Gastrocnemius medialis (tissue), 4 donors: ENCODE measurements at regions not wholly inside any gene's neighbourhood (a gene's known extent, or its start where the extent isn't known, plus 50 kb on each side); places are given as distances from the start of the nearest gene placed in this dataset.

Source experiments
- ATAC-seq, 2 donors: fragments of 150-250 bp; one replicate each; pipeline ENCODE4 v1.9.1; 2016
- DNase-seq, 2 donors: peaks; one replicate each; pipeline ENCODE4 v3.0.0-alpha.2; 2019
- H3K27ac ChIP-seq, 4 donors: fragments of 200-600 bp; sonication (generic); 1 replicate in 1 of 4; 2 replicates in 3 of 4; pipeline ENCODE4 v1.5.1; 2016 to 2018; ENCODE audit warnings: mild to moderate bottlenecking in 2 of 4, moderate library complexity in 1 of 4
- H3K27me3 ChIP-seq, 3 donors: fragments of 200-600 bp; sonication (generic) in 2 of 3; 1 replicate in 1 of 3; 2 replicates in 2 of 3; pipeline versions ENCODE4 v1.5.1 to v1.6.0; 2016 to 2019; ENCODE audit warnings: mild to moderate bottlenecking in 1 of 3, moderate library complexity in 1 of 3
- H3K36me3 ChIP-seq, 2 donors: fragments of 200-600 bp; sonication (generic) in 1 of 2; one replicate each; pipeline ENCODE4 v1.5.1; 2017 to 2018
- H3K4me1 ChIP-seq, 2 donors: fragments of 200-600 bp; sonication (generic) in 1 of 2; one replicate each; pipeline ENCODE4 v1.5.1; 2016 to 2017; ENCODE audit warnings: mild to moderate bottlenecking in 2 of 2
- H3K4me3 ChIP-seq, 4 donors: fragments of 200-600 bp; sonication (generic) in 3 of 4; 1 replicate in 1 of 4; 2 replicates in 3 of 4; pipeline ENCODE4 v1.5.1; 2016 to 2019; ENCODE audit warnings: mild to moderate bottlenecking in 2 of 4
- H3K9me3 ChIP-seq, 3 donors: fragments of 200-600 bp; sonication (generic) in 2 of 3; 1 replicate in 1 of 3; 2 replicates in 2 of 3; pipeline ENCODE4 v1.5.1; 2016 to 2019
- CTCF ChIP-seq, 5 experiments: fragments of 450-650 bp in 3 of 5; fragments of 200-600 bp in 2 of 5; sonication (generic) in 2 of 5; IDR thresholded peaks in 4 of 5; conservative IDR thresholded peaks in 1 of 5; 1 replicate in 4 of 5; 2 replicates in 1 of 5; pipeline ENCODE4 v1.5.1; 2016 to 2019; ENCODE audit warnings: antibody characterized with exemption in 5 of 5, mild to moderate bottlenecking in 3 of 5, moderate library complexity in 3 of 5
- POLR2A ChIP-seq, 2 donors: fragments of 450-650 bp; IDR thresholded peaks; one replicate each; pipeline ENCODE4 v1.6.1; 2017; ENCODE audit warnings: antibody characterized with exemption in 2 of 2, mild to moderate bottlenecking in 2 of 2, moderate library complexity in 2 of 2
- in situ Hi-C, 4 donors: fragments of 200-750 bp; cut with MboI; loops; one replicate each; pipeline versions ENCODE4 v1.15.0 to v1.8.0; 2017; ENCODE audit warnings: low sequenced_read_pairs in 4 of 4
- intact Hi-C: fragments of 100-400 bp; cut with DNase I; formaldehyde crosslinking; loops from one replicate; pipeline ENCODE4 v1.15.1; 2023; ENCODE audit warnings: low total_unique reads

DNA sequence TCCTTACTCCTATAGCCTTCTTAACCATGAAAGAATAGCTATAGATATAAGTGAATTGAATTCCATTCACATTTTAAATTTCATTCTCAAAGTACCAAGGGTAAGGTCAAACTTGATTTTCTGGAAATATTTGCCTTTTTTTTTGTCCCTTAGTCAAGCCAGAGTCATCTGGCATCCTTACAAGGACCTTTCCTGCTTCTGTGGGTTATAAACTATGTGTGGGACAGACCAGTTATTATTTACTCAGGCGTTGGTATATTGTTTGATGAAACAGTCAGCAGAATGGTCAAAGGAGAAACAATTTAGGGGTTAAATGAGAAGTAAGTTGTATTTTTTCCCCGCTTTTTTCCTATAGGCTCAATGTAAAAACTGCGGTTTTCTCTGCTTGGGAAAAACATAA is 1103.2 kb upstream of the ZEB2 start:
- H3K4me3 ChIP-seq: no peak overlapping the region
- no peaks in the 10 kb centered on the region for H3K9me3 ChIP-seq
- in situ Hi-C loops (no loop called here), intact Hi-C loops (no loop called here)
- no peak overlapping the region for H3K27ac ChIP-seq
- H3K36me3 ChIP-seq: no peaks in the 10 kb centered on the region
- no peaks in the 10 kb centered on the region for H3K4me1 ChIP-seq
- H3K27me3 ChIP-seq: no peaks in the 10 kb centered on the region
- DNase-seq (no peak), ATAC-seq (no peak)
- no peak for TF ChIP-seq POLR2A (IDR thresholded peaks at IDR 0.05)
- TF ChIP-seq CTCF (IDR thresholded peaks at IDR 0.05 in 4 of 5, conservative IDR thresholded peaks at IDR 0.05 in 1 of 5): no peak

- no peak overlapping the region for H3K27ac ChIP-seq
- H3K4me3 ChIP-seq: no peak overlapping the region
- H3K4me1 ChIP-seq: no peaks in the 10 kb centered on the region
- H3K9me3 ChIP-seq: no peaks in the 10 kb centered on the region
- no peak for ATAC-seq
- no peaks in the 10 kb centered on the region for H3K36me3 ChIP-seq
- no peaks in the 10 kb centered on the region for H3K27me3 ChIP-seq
- in situ Hi-C loops (no loop called here), intact Hi-C loops (no loop called here)
- no peak for TF ChIP-seq POLR2A (IDR thresholded peaks at IDR 0.05)
- TF ChIP-seq CTCF (IDR thresholded peaks at IDR 0.05 in 4 of 5, conservative IDR thresholded peaks at IDR 0.05 in 1 of 5): no peak
- no peak for DNase-seq
These were observed 1102.4 kb upstream of the ZEB2 start for GRCh38 chr2:145622285-145622684.

- TF ChIP-seq POLR2A (IDR thresholded peaks at IDR 0.05) (no peak), CTCF (IDR thresholded peaks at IDR 0.05 in 4 of 5, conservative IDR thresholded peaks at IDR 0.05 in 1 of 5) (no peak)
- DNase-seq: no peak
- in situ Hi-C loops (no loop called here), intact Hi-C loops (no loop called here)
- Histone ChIP-seq H3K27ac (no peak overlapping the region), H3K27me3 (no peaks in the 10 kb centered on the region), H3K36me3 (no peaks in the 10 kb centered on the region), H3K9me3 (no peaks in the 10 kb centered on the region), H3K4me3 (no peak overlapping the region), H3K4me1 (no peaks in the 10 kb centered on the region)
- ATAC-seq: no peak
These were observed 1098.0 kb upstream of the ZEB2 start for GRCh38 chr2:145617906-145618305.

- H3K36me3 ChIP-seq: no peaks in the 10 kb centered on the region
- in situ Hi-C loops (no loop called here), intact Hi-C loops (no loop called here)
- no peak for DNase-seq
- H3K4me3 ChIP-seq: no peak overlapping the region
- no peak for ATAC-seq
- no peaks in the 10 kb centered on the region for H3K9me3 ChIP-seq
- no peak overlapping the region for H3K27ac ChIP-seq
- H3K4me1 ChIP-seq: no peaks in the 10 kb centered on the region
- H3K27me3 ChIP-seq: no peaks in the 10 kb centered on the region
- TF ChIP-seq CTCF (IDR thresholded peaks at IDR 0.05 in 4 of 5, conservative IDR thresholded peaks at IDR 0.05 in 1 of 5) (no peak), POLR2A (IDR thresholded peaks at IDR 0.05) (no peak)
These were observed 1097.5 kb upstream of the ZEB2 start for GRCh38 chr2:145617420-145617819.

DNA sequence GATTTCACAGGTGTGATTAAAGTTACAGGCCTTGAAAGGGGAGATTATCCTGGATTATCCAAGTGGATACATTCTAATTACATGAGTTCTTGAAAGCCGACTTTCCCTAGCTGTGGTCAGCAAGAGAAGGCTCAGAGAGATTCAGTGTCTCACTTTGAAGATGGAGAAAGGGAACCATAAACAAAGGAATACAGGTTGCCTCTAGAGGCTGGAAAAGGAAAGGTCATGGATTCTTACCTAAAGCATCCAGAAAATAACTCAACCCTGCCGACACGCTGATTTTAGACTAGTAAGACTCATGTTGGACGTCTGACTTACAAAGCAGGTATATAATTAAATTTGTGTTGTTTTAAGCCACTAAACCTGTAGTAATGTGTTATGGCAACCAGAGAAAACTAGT is 1095.7 kb upstream of the ZEB2 start:
- intact Hi-C loops: no loop called here
- Histone ChIP-seq H3K27ac (no peak overlapping the region), H3K4me1 (no peaks in the 10 kb centered on the region), H3K4me3 (no peak overlapping the region), H3K9me3 (no peaks in the 10 kb centered on the region), H3K36me3 (no peaks in the 10 kb centered on the region), H3K27me3 (no peaks in the 10 kb centered on the region)
- ATAC-seq (no peak), DNase-seq (no peak)
- no peak for TF ChIP-seq POLR2A (IDR thresholded peaks at IDR 0.05)
- no peak for TF ChIP-seq CTCF (IDR thresholded peaks at IDR 0.05 in 4 of 5, conservative IDR thresholded peaks at IDR 0.05 in 1 of 5)
- in situ Hi-C loops: no loop called here
